Fibroblast of lung (primary cell): ENCODE measurements at regions not wholly inside any gene's neighbourhood (a gene's known extent, or its start where the extent isn't known, plus 50 kb on each side); places are given as distances from the start of the nearest gene placed in this dataset.

ENCODE experiments used
- CTCF ChIP-seq, 2 donors: IDR thresholded peaks in 1 of 2; conservative IDR thresholded peaks in 1 of 2; 1 replicate in 1 of 2; 2 replicates in 1 of 2; pipeline ENCODE4 v1.5.1; 2011 to 2012; ENCODE audit warnings: low read length in 2 of 2, control low read depth in 1 of 2, inconsistent platforms in 1 of 2, low read depth in 1 of 2, mild to moderate bottlenecking in 1 of 2
- EZH2 ChIP-seq: IDR thresholded peaks from 2 replicates; pipeline ENCODE4 v1.5.1; 2012; ENCODE audit warnings: low read length, control low read depth, mild to moderate bottlenecking; ENCODE audit errors: missing control alignments

GRCh38 chr9:90074316-90074962 lies 469.6 kb downstream of the GADD45G start:
- TF ChIP-seq EZH2 (no peak), CTCF (conservative IDR thresholded peaks at IDR 0.05 in 1 of 2, IDR thresholded peaks at IDR 0.05 in 1 of 2; ENCODE audit: low read depth in 1 of 2, low read length in 2 of 2) (no peak)
